HG03354 (cell line): ENCODE measurements at regions not wholly inside any gene's neighbourhood (a gene's known extent, or its start where the extent isn't known, plus 50 kb on each side); places are given as distances from the start of the nearest gene placed in this dataset.

Experiments
- ATAC-seq: cut with Tn5 transposase; IDR thresholded peaks from one replicate; pipeline ENCODE4 v1.9.1; 2021; ENCODE audit warnings: mild to moderate bottlenecking; ENCODE audit not compliant: unreplicated experiment, poor library complexity, severe bottlenecking

GRCh38 chr12:25308756-25309155, 58.0 kb upstream of the KRAS start:
- ATAC-seq: no peak

- no peak for ATAC-seq
Measured at GRCh38 chr12:25307818-25308217, 57.1 kb upstream of the KRAS start.

GRCh38 chr12:25301798-25302197, 51.1 kb upstream of the KRAS start:
- no peak for ATAC-seq
